WTC11 (cell line): ENCODE measurements at regions not wholly inside any gene's neighbourhood (a gene's known extent, or its start where the extent isn't known, plus 50 kb on each side); places are given as distances from the start of the nearest gene placed in this dataset.

Experiments
- CBFB ChIP-seq: sonication (generic); formaldehyde crosslinking; IDR thresholded peaks from 2 replicates; pipeline ENCODE4 v1.8.1; 2022; ENCODE audit warnings: mild to moderate bottlenecking, low read depth, missing genetic modification reagents
- MYBL2 ChIP-seq: sonication (generic); formaldehyde crosslinking; IDR thresholded peaks from 2 replicates; pipeline ENCODE4 v1.8.1; 2023; ENCODE audit warnings: mild to moderate bottlenecking, moderate library complexity, missing genetic modification reagents
- NFYB ChIP-seq: sonication (generic); formaldehyde crosslinking; conservative IDR thresholded peaks from 2 replicates; pipeline ENCODE4 v1.8.0; 2022; ENCODE audit warnings: low read depth, missing genetic modification reagents
- NR2C2 ChIP-seq: sonication (generic); formaldehyde crosslinking; IDR thresholded peaks from 2 replicates; pipeline ENCODE4 v1.8.0; 2022; ENCODE audit warnings: mild to moderate bottlenecking, missing genetic modification reagents
- ZNF423 ChIP-seq: fragments of 250-450 bp; sonication (Bioruptor Pico); IDR thresholded peaks from 2 replicates; pipeline ENCODE4 v2.1.2; 2022; ENCODE audit warnings: mild to moderate bottlenecking, moderate library complexity
- TF ChIP-seq, protein P1 (sequence below): fragments of 200-600 bp; IDR thresholded peaks from 2 replicates; pipeline ENCODE4 v1.8.0; 2022; ENCODE audit warnings: antibody characterized with exemption
- TF ChIP-seq, protein P2 (sequence below): sonication (generic); formaldehyde crosslinking; IDR thresholded peaks from 2 replicates; pipeline ENCODE4 v1.8.0; 2022; ENCODE audit warnings: mild to moderate bottlenecking, missing genetic modification reagents
- TF ChIP-seq, protein P3 (sequence below): sonication (generic); formaldehyde crosslinking; IDR thresholded peaks from 2 replicates; pipeline ENCODE4 v1.8.1; 2022; ENCODE audit warnings: missing genetic modification reagents, borderline replicate concordance
- TF ChIP-seq, protein P4 (sequence below): sonication (generic); formaldehyde crosslinking; IDR thresholded peaks from 2 replicates; pipeline ENCODE4 v1.8.0; 2022; ENCODE audit warnings: mild to moderate bottlenecking, missing genetic modification reagents
- TF ChIP-seq, protein P5 (sequence below): fragments of 250-450 bp; sonication (Bioruptor Pico); IDR thresholded peaks from 2 replicates; pipeline ENCODE4 v1.9.0; 2021; ENCODE audit warnings: mild to moderate bottlenecking, borderline replicate concordance
- TF ChIP-seq, protein P6 (sequence below): sonication (generic); formaldehyde crosslinking; IDR thresholded peaks from 2 replicates; pipeline ENCODE4 v1.8.1; 2022; ENCODE audit warnings: low read depth, missing genetic modification reagents, borderline replicate concordance

DNA sequence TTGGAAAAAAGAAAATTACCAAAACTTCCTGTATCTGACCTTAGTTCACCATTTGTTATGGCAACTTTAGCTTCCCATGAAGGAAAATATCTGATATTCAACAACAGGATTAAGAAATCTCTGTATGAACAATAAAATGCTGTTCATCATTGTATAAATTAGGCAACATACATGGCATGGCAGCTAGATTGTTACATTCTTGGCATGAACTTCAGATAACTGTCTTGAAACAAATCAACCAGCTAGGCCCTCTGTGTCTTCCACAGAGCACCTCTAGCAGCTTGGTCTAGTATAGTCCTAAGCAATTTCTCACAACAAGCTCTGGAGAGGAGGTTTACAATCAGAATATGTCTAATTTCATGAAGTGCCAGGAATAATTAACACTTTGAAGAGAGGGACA lies 105.4 kb upstream of the PCDH7 start:
- TF ChIP-seq, protein P1, sequence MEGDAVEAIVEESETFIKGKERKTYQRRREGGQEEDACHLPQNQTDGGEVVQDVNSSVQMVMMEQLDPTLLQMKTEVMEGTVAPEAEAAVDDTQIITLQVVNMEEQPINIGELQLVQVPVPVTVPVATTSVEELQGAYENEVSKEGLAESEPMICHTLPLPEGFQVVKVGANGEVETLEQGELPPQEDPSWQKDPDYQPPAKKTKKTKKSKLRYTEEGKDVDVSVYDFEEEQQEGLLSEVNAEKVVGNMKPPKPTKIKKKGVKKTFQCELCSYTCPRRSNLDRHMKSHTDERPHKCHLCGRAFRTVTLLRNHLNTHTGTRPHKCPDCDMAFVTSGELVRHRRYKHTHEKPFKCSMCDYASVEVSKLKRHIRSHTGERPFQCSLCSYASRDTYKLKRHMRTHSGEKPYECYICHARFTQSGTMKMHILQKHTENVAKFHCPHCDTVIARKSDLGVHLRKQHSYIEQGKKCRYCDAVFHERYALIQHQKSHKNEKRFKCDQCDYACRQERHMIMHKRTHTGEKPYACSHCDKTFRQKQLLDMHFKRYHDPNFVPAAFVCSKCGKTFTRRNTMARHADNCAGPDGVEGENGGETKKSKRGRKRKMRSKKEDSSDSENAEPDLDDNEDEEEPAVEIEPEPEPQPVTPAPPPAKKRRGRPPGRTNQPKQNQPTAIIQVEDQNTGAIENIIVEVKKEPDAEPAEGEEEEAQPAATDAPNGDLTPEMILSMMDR, result no peak
- TF ChIP-seq MYBL2 (CRISPR knock-in tag), result no peak
- TF ChIP-seq, protein P2, sequence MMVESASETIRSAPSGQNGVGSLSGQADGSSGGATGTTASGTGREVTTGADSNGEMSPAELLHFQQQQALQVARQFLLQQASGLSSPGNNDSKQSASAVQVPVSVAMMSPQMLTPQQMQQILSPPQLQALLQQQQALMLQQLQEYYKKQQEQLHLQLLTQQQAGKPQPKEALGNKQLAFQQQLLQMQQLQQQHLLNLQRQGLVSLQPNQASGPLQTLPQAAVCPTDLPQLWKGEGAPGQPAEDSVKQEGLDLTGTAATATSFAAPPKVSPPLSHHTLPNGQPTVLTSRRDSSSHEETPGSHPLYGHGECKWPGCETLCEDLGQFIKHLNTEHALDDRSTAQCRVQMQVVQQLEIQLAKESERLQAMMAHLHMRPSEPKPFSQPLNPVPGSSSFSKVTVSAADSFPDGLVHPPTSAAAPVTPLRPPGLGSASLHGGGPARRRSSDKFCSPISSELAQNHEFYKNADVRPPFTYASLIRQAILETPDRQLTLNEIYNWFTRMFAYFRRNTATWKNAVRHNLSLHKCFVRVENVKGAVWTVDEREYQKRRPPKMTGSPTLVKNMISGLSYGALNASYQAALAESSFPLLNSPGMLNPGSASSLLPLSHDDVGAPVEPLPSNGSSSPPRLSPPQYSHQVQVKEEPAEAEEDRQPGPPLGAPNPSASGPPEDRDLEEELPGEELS, result no peak
- TF ChIP-seq NFYB (CRISPR knock-in tag), result no peak
- no peak for TF ChIP-seq CBFB (CRISPR knock-in tag)
- TF ChIP-seq, protein P3, sequence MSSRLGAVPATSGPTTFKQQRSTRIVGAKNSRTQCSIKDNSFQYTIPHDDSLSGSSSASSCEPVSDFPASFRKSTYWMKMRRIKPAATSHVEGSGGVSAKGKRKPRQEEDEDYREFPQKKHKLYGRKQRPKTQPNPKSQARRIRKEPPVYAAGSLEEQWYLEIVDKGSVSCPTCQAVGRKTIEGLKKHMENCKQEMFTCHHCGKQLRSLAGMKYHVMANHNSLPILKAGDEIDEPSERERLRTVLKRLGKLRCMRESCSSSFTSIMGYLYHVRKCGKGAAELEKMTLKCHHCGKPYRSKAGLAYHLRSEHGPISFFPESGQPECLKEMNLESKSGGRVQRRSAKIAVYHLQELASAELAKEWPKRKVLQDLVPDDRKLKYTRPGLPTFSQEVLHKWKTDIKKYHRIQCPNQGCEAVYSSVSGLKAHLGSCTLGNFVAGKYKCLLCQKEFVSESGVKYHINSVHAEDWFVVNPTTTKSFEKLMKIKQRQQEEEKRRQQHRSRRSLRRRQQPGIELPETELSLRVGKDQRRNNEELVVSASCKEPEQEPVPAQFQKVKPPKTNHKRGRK (CRISPR knock-in tag), result no peak
- no peak for TF ChIP-seq NR2C2 (CRISPR knock-in tag)
- TF ChIP-seq ZNF423 (CRISPR knock-in tag), result no peak
- TF ChIP-seq, protein P4, sequence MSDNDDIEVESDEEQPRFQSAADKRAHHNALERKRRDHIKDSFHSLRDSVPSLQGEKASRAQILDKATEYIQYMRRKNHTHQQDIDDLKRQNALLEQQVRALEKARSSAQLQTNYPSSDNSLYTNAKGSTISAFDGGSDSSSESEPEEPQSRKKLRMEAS (CRISPR knock-in tag), result no peak
- TF ChIP-seq, protein P5, sequence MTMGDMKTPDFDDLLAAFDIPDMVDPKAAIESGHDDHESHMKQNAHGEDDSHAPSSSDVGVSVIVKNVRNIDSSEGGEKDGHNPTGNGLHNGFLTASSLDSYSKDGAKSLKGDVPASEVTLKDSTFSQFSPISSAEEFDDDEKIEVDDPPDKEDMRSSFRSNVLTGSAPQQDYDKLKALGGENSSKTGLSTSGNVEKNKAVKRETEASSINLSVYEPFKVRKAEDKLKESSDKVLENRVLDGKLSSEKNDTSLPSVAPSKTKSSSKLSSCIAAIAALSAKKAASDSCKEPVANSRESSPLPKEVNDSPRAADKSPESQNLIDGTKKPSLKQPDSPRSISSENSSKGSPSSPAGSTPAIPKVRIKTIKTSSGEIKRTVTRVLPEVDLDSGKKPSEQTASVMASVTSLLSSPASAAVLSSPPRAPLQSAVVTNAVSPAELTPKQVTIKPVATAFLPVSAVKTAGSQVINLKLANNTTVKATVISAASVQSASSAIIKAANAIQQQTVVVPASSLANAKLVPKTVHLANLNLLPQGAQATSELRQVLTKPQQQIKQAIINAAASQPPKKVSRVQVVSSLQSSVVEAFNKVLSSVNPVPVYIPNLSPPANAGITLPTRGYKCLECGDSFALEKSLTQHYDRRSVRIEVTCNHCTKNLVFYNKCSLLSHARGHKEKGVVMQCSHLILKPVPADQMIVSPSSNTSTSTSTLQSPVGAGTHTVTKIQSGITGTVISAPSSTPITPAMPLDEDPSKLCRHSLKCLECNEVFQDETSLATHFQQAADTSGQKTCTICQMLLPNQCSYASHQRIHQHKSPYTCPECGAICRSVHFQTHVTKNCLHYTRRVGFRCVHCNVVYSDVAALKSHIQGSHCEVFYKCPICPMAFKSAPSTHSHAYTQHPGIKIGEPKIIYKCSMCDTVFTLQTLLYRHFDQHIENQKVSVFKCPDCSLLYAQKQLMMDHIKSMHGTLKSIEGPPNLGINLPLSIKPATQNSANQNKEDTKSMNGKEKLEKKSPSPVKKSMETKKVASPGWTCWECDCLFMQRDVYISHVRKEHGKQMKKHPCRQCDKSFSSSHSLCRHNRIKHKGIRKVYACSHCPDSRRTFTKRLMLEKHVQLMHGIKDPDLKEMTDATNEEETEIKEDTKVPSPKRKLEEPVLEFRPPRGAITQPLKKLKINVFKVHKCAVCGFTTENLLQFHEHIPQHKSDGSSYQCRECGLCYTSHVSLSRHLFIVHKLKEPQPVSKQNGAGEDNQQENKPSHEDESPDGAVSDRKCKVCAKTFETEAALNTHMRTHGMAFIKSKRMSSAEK (CRISPR knock-in tag), result no peak
- TF ChIP-seq, protein P6, sequence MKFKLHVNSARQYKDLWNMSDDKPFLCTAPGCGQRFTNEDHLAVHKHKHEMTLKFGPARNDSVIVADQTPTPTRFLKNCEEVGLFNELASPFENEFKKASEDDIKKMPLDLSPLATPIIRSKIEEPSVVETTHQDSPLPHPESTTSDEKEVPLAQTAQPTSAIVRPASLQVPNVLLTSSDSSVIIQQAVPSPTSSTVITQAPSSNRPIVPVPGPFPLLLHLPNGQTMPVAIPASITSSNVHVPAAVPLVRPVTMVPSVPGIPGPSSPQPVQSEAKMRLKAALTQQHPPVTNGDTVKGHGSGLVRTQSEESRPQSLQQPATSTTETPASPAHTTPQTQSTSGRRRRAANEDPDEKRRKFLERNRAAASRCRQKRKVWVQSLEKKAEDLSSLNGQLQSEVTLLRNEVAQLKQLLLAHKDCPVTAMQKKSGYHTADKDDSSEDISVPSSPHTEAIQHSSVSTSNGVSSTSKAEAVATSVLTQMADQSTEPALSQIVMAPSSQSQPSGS (CRISPR knock-in tag), result no peak
